ENCODE measurements at regions not wholly inside any gene's neighbourhood (a gene's known extent, or its start where the extent isn't known, plus 50 kb on each side); places are given as distances from the start of the nearest gene placed in this dataset.

GRCh38 chr6:47103931-47104330, 61.8 kb upstream of the ADGRF1 start:
- Histone ChIP-seq H3K79me2 (ENCODE audit: insufficient read depth, low read length) (no peaks in the 10 kb centered on the region), H3K9ac (ENCODE audit: insufficient read depth, low read depth, low read length) (no peak overlapping the region), H2AFZ (ENCODE audit: low read length) (no peak overlapping the region), H3K36me3 (replicated peaks in 1 of 2; ENCODE audit: control insufficient read depth in 1 of 2, insufficient read depth in 2 of 2, low read length in 2 of 2) (no peaks in the 10 kb centered on the region), H3K9me3 (ENCODE audit: low read length) (no peaks in the 10 kb centered on the region), H3K27me3 (ENCODE audit: control insufficient read depth in 1 of 2, insufficient read depth in 2 of 2, low read length in 2 of 2) (no peaks in the 10 kb centered on the region), H3K4me3 (replicated peaks in 1 of 3; ENCODE audit: insufficient read depth in 1 of 3, low read depth in 2 of 3, low read length in 3 of 3) (no peak overlapping the region), H3K4me1 (ENCODE audit: insufficient read depth, low read length) (peaks cover 28% of the 10 kb centered on the region), H4K20me1 (ENCODE audit: insufficient read depth, low read length) (no peaks in the 10 kb centered on the region), H3K27ac (ENCODE audit: extremely low read length, insufficient read depth, low read length) (no peak overlapping the region), H3K4me2 (ENCODE audit: low read depth, low read length) (no peak overlapping the region)
- ATAC-seq (no peak), FAIRE-seq (no peak), DNase-seq (ENCODE audit: low spot score) (no peak)
- CTCF ChIA-PET (ENCODE audit: low intra/inter-chr PET ratio, low total read pairs), result no interaction called here
- in situ Hi-C loops (cut with HindIII; ENCODE audit: extremely low pct_ligation_motif_present, low pct_unique_long_range_greater_than_20kb), result loop anchor here (10.0 kb wide), 1 partner anchor 141 kb away; no protein-coding TSS in a partner anchor
- TF ChIP-seq HCFC1 (IDR thresholded peaks at IDR 0.05; ENCODE audit: low read depth, low read length), result no peak
- TF ChIP-seq, protein P1, sequence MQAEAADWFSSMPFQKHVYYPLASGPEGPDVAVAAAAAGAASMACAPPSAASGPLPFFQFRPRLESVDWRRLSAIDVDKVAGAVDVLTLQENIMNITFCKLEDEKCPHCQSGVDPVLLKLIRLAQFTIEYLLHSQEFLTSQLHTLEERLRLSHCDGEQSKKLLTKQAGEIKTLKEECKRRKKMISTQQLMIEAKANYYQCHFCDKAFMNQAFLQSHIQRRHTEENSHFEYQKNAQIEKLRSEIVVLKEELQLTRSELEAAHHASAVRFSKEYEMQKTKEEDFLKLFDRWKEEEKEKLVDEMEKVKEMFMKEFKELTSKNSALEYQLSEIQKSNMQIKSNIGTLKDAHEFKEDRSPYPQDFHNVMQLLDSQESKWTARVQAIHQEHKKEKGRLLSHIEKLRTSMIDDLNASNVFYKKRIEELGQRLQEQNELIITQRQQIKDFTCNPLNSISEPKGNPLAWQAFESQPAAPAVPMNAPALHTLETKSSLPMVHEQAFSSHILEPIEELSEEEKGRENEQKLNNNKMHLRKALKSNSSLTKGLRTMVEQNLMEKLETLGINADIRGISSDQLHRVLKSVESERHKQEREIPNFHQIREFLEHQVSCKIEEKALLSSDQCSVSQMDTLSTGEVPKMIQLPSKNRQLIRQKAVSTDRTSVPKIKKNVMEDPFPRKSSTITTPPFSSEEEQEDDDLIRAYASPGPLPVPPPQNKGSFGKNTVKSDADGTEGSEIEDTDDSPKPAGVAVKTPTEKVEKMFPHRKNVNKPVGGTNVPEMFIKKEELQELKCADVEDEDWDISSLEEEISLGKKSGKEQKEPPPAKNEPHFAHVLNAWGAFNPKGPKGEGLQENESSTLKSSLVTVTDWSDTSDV (CRISPR knock-in tag; IDR thresholded peaks at IDR 0.05), result no peak
- TF ChIP-seq ZFX (CRISPR knock-in tag; IDR thresholded peaks at IDR 0.05; ENCODE audit: low read depth), result no peak
- TF ChIP-seq ZNF878 (CRISPR knock-in tag; IDR thresholded peaks at IDR 0.05), result no peak
- no peak for TF ChIP-seq MED8 (CRISPR knock-in tag; IDR thresholded peaks at IDR 0.05; ENCODE audit: insufficient replicate concordance)
- TF ChIP-seq ZBTB43 (CRISPR knock-in tag; conservative IDR thresholded peaks at IDR 0.05), result no peak
- no peak for TF ChIP-seq ZNF441 (CRISPR knock-in tag; IDR thresholded peaks at IDR 0.05; ENCODE audit: borderline replicate concordance)
- no peak for TF ChIP-seq MAZ (IDR thresholded peaks at IDR 0.05; ENCODE audit: borderline replicate concordance, low read depth, low read length)
- no peak for TF ChIP-seq MAZ (CRISPR knock-in tag; IDR thresholded peaks at IDR 0.05; ENCODE audit: low read depth)
- TF ChIP-seq, protein P2, sequence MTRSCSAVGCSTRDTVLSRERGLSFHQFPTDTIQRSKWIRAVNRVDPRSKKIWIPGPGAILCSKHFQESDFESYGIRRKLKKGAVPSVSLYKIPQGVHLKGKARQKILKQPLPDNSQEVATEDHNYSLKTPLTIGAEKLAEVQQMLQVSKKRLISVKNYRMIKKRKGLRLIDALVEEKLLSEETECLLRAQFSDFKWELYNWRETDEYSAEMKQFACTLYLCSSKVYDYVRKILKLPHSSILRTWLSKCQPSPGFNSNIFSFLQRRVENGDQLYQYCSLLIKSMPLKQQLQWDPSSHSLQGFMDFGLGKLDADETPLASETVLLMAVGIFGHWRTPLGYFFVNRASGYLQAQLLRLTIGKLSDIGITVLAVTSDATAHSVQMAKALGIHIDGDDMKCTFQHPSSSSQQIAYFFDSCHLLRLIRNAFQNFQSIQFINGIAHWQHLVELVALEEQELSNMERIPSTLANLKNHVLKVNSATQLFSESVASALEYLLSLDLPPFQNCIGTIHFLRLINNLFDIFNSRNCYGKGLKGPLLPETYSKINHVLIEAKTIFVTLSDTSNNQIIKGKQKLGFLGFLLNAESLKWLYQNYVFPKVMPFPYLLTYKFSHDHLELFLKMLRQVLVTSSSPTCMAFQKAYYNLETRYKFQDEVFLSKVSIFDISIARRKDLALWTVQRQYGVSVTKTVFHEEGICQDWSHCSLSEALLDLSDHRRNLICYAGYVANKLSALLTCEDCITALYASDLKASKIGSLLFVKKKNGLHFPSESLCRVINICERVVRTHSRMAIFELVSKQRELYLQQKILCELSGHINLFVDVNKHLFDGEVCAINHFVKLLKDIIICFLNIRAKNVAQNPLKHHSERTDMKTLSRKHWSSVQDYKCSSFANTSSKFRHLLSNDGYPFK (CRISPR knock-in tag; IDR thresholded peaks at IDR 0.05; ENCODE audit: borderline replicate concordance), result no peak
- TF ChIP-seq SRY (CRISPR knock-in tag; IDR thresholded peaks at IDR 0.05), result no peak
- no peak for TF ChIP-seq ZFP41 (CRISPR knock-in tag; IDR thresholded peaks at IDR 0.05; ENCODE audit: borderline replicate concordance)
- no peak for TF ChIP-seq HOXA5 (CRISPR knock-in tag; IDR thresholded peaks at IDR 0.05)
- TF ChIP-seq ZNF510 (CRISPR knock-in tag; IDR thresholded peaks at IDR 0.05; ENCODE audit: low read depth), result no peak
- TF ChIP-seq PRMT3 (CRISPR knock-in tag; IDR thresholded peaks at IDR 0.05; ENCODE audit: borderline replicate concordance, low read depth), result no peak
- TF ChIP-seq ZNF550 (CRISPR knock-in tag; IDR thresholded peaks at IDR 0.05; ENCODE audit: borderline replicate concordance), result no peak
- no peak for TF ChIP-seq CCDC6 (CRISPR knock-in tag; IDR thresholded peaks at IDR 0.05)
- no peak for TF ChIP-seq KLF13 (CRISPR knock-in tag; IDR thresholded peaks at IDR 0.05)
- no peak for TF ChIP-seq TBX2 (CRISPR knock-in tag; IDR thresholded peaks at IDR 0.05; ENCODE audit: borderline replicate concordance)
- no peak for TF ChIP-seq ZNF329 (CRISPR knock-in tag; IDR thresholded peaks at IDR 0.05; ENCODE audit: low read depth)
- no TSS peak for BruUV-seq (replicated peaks)
- POLR2A ChIA-PET, result interaction anchor here (1.7 kb wide), 1 partner anchor 9 kb away, joined by 5 read pairs; no protein-coding TSS in a partner anchor
- 73% methylated on average over 6 of the region's 6 CpGs for WGBS (ENCODE audit: low lambda C conversion rate)
- intact Hi-C loops (cut with micrococcal nuclease; ENCODE audit: unreplicated experiment), result no loop called here
